GM23338 (cell line): ENCODE measurements at regions not wholly inside any gene's neighbourhood (a gene's known extent, or its start where the extent isn't known, plus 50 kb on each side); places are given as distances from the start of the nearest gene placed in this dataset.

Experiments used
- CREB1 ChIP-seq: fragments of 250-450 bp; sonication (Bioruptor Pico); IDR thresholded peaks from 2 replicates; pipeline ENCODE4 v1.5.0; 2020; ENCODE audit warnings: low read depth, mild to moderate bottlenecking, moderate library complexity
- ETS1 ChIP-seq: IDR thresholded peaks from 2 replicates; pipeline ENCODE4 v1.6.1; 2016; ENCODE audit warnings: antibody characterized with exemption
- EZH2 ChIP-seq: fragments of 200-600 bp; sonication (generic); IDR thresholded peaks from one replicate; pipeline ENCODE4 v1.8.0; 2017; ENCODE audit warnings: antibody characterized with exemption, mild to moderate bottlenecking, low read depth; ENCODE audit not compliant: unreplicated experiment
- EZH2phosphoT487 ChIP-seq: fragments of 200-600 bp; sonication (generic); IDR thresholded peaks from one replicate; pipeline ENCODE4 v1.8.1; 2018; ENCODE audit warnings: antibody characterized with exemption; ENCODE audit not compliant: unreplicated experiment
- JUNB ChIP-seq: IDR thresholded peaks from one replicate; pipeline ENCODE4 v1.6.1; 2016; ENCODE audit warnings: antibody characterized with exemption; ENCODE audit not compliant: unreplicated experiment
- POLR2AphosphoS5 ChIP-seq: IDR thresholded peaks from 2 replicates; pipeline ENCODE4 v1.6.1; 2016; ENCODE audit warnings: antibody characterized with exemption, low read depth
- REST ChIP-seq: IDR thresholded peaks from one replicate; pipeline ENCODE4 v1.6.1; 2018; ENCODE audit warnings: antibody characterized with exemption; ENCODE audit not compliant: unreplicated experiment
- ZNF331 ChIP-seq: fragments of 250-450 bp; sonication (Bioruptor Pico); IDR thresholded peaks from 2 replicates; pipeline ENCODE4 v1.5.0; 2020; ENCODE audit warnings: low read depth, mild to moderate bottlenecking, moderate library complexity
- ZNF462 ChIP-seq: fragments of 250-450 bp; sonication (Bioruptor Pico); IDR thresholded peaks from 2 replicates; pipeline ENCODE4 v1.5.0; 2020; ENCODE audit warnings: mild to moderate bottlenecking, moderate library complexity

- TF ChIP-seq ZNF462 (CRISPR knock-in tag): no peak
- TF ChIP-seq ZNF331 (CRISPR knock-in tag): no peak
- no peak for TF ChIP-seq REST
- no peak for TF ChIP-seq EZH2phosphoT487
- TF ChIP-seq CREB1 (CRISPR knock-in tag): no peak
- TF ChIP-seq ETS1: no peak
- TF ChIP-seq POLR2AphosphoS5: no peak
- no peak for TF ChIP-seq JUNB
- TF ChIP-seq EZH2: no peak
Measured at GRCh38 chr2:67142071-67142470, 255.1 kb upstream of the ETAA1 start (continued).
